ENCODE measurements at regions not wholly inside any gene's neighbourhood (a gene's known extent, or its start where the extent isn't known, plus 50 kb on each side); places are given as distances from the start of the nearest gene placed in this dataset.

DNA sequence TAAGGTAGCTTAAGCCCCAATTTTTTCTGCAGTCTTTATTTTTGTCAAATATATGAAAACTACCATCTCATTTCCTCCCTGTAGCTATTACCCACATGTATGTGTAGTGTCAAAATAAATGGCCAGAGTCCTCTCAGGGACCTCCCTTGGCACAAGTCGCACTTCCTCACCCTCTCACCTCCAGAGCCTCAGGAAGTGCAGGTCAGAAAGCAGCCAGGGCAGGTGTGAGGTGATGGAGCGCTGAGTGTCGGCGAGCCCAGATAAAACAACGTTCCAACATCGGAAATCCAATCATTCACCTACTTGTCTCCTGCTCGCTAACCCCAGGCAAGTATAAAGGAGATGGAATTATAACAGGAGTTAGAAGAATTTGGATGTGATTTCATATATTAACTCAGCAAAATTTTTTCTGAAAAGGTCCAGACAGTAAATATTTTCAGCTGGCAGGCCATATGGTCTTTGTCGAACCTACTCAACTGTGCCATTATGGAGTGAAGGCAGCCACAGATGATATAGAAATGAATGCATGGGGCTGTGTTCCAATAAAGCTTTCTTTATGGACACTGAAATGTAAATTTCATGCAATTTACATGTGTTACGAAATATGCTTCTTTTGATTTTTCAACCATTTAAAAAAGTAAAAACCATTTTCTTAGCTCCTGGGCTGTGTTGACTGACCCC, 76.8 kb upstream of the ERG start:
- 86% methylated on average over 9 of the region's 9 CpGs for WGBS
- H3K4me1 ChIP-seq (ENCODE audit: control insufficient read depth in 4 of 4, insufficient read depth in 4 of 4, low read length in 3 of 4): no peaks in the 10 kb centered on the region
- TF ChIP-seq NR2F2 (IDR thresholded peaks at IDR 0.05): no peak
- no peak for TF ChIP-seq RAD21 (IDR thresholded peaks at IDR 0.05)
- no peak for TF ChIP-seq SP1 (IDR thresholded peaks at IDR 0.05)
- TF ChIP-seq FOXA1 (IDR thresholded peaks at IDR 0.05): no peak
- TF ChIP-seq HNF4A (conservative IDR thresholded peaks at IDR 0.05): no peak
- no peak for TF ChIP-seq EGR1 (IDR thresholded peaks at IDR 0.05; ENCODE audit: low read depth in 2 of 2)
- TF ChIP-seq HNF4G (IDR thresholded peaks at IDR 0.05): no peak
- no peaks in the 10 kb centered on the region for H3K9me3 ChIP-seq (ENCODE audit: control insufficient read depth in 4 of 4, low read length in 3 of 4)
- no peak for DNase-seq (ENCODE audit: low spot score)
- H3K27ac ChIP-seq (ENCODE audit: low read depth in 1 of 2, low read length in 2 of 2): no peak overlapping the region
- H3K36me3 ChIP-seq (ENCODE audit: control insufficient read depth in 4 of 4, insufficient read depth in 3 of 4, low read depth in 1 of 4, low read length in 3 of 4): no peaks in the 10 kb centered on the region
- peaks cover 0 to 3% (median 0%) of the 10 kb centered on the region in 4 donors for H3K27me3 ChIP-seq (ENCODE audit: control insufficient read depth in 4 of 4, insufficient read depth in 4 of 4, low read length in 3 of 4)
- H3K4me3 ChIP-seq (ENCODE audit: low read depth in 1 of 3, low read length in 3 of 3): no peak overlapping the region
- no peak overlapping the region for H3K9ac ChIP-seq (ENCODE audit: low read depth in 1 of 2, low read length in 2 of 2)

DNA sequence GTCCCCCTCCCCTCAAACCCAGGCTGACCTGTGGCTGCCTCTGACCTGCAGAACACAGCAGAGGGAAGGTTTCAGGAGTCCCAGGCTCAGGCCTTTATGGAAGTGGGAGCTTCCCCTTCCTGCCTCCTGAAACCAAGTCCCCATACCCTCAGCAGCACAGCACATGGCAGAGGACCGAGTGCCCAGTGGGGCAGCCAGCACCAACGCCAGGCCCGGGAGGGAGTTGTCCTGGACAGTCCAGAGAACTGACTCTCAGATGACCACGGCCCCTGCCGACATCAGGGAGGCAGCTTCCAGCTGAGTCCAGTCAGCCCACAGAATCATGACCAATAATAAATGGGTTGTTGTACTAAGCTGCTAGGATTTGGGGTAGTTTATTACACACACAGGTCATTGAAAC, 79.6 kb upstream of the ERG start:
- TF ChIP-seq FOXA2 (IDR thresholded peaks at IDR 0.05) (no peak), FOXA1 (IDR thresholded peaks at IDR 0.05) (no peak), EGR1 (IDR thresholded peaks at IDR 0.05; ENCODE audit: low read depth in 2 of 2) (no peak), YY1 (IDR thresholded peaks at IDR 0.05) (no peak), TAF1 (conservative IDR thresholded peaks at IDR 0.05) (no peak), HNF4A (conservative IDR thresholded peaks at IDR 0.05) (no peak), SP1 (IDR thresholded peaks at IDR 0.05) (no peak), RXRA (IDR thresholded peaks at IDR 0.05) (no peak), GABPA (IDR thresholded peaks at IDR 0.05 in 1 of 2, conservative IDR thresholded peaks at IDR 0.05 in 1 of 2) (no peak), NR2F2 (IDR thresholded peaks at IDR 0.05) (no peak)
- TF ChIP-seq, protein P1, sequence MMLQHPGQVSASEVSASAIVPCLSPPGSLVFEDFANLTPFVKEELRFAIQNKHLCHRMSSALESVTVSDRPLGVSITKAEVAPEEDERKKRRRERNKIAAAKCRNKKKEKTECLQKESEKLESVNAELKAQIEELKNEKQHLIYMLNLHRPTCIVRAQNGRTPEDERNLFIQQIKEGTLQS (IDR thresholded peaks at IDR 0.05): no peak
- TF ChIP-seq, protein P2, sequence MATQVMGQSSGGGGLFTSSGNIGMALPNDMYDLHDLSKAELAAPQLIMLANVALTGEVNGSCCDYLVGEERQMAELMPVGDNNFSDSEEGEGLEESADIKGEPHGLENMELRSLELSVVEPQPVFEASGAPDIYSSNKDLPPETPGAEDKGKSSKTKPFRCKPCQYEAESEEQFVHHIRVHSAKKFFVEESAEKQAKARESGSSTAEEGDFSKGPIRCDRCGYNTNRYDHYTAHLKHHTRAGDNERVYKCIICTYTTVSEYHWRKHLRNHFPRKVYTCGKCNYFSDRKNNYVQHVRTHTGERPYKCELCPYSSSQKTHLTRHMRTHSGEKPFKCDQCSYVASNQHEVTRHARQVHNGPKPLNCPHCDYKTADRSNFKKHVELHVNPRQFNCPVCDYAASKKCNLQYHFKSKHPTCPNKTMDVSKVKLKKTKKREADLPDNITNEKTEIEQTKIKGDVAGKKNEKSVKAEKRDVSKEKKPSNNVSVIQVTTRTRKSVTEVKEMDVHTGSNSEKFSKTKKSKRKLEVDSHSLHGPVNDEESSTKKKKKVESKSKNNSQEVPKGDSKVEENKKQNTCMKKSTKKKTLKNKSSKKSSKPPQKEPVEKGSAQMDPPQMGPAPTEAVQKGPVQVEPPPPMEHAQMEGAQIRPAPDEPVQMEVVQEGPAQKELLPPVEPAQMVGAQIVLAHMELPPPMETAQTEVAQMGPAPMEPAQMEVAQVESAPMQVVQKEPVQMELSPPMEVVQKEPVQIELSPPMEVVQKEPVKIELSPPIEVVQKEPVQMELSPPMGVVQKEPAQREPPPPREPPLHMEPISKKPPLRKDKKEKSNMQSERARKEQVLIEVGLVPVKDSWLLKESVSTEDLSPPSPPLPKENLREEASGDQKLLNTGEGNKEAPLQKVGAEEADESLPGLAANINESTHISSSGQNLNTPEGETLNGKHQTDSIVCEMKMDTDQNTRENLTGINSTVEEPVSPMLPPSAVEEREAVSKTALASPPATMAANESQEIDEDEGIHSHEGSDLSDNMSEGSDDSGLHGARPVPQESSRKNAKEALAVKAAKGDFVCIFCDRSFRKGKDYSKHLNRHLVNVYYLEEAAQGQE (IDR thresholded peaks at IDR 0.05): no peak
- TF ChIP-seq, protein P3, sequence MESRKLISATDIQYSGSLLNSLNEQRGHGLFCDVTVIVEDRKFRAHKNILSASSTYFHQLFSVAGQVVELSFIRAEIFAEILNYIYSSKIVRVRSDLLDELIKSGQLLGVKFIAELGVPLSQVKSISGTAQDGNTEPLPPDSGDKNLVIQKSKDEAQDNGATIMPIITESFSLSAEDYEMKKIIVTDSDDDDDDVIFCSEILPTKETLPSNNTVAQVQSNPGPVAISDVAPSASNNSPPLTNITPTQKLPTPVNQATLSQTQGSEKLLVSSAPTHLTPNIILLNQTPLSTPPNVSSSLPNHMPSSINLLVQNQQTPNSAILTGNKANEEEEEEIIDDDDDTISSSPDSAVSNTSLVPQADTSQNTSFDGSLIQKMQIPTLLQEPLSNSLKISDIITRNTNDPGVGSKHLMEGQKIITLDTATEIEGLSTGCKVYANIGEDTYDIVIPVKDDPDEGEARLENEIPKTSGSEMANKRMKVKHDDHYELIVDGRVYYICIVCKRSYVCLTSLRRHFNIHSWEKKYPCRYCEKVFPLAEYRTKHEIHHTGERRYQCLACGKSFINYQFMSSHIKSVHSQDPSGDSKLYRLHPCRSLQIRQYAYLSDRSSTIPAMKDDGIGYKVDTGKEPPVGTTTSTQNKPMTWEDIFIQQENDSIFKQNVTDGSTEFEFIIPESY (IDR thresholded peaks at IDR 0.05): no peak
- TF ChIP-seq, protein P4, sequence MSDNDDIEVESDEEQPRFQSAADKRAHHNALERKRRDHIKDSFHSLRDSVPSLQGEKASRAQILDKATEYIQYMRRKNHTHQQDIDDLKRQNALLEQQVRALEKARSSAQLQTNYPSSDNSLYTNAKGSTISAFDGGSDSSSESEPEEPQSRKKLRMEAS (IDR thresholded peaks at IDR 0.05): no peak
- H3K9ac ChIP-seq (ENCODE audit: low read depth in 1 of 2, low read length in 2 of 2): no peak overlapping the region
- no peak overlapping the region for H3K27ac ChIP-seq (ENCODE audit: low read depth in 1 of 2, low read length in 2 of 2)
- no peaks in the 10 kb centered on the region for H3K36me3 ChIP-seq (ENCODE audit: control insufficient read depth in 4 of 4, insufficient read depth in 3 of 4, low read depth in 1 of 4, low read length in 3 of 4)
- no peaks in the 10 kb centered on the region for H3K4me1 ChIP-seq (ENCODE audit: control insufficient read depth in 4 of 4, insufficient read depth in 4 of 4, low read length in 3 of 4)
- no peaks in the 10 kb centered on the region for H3K9me3 ChIP-seq (ENCODE audit: control insufficient read depth in 4 of 4, low read length in 3 of 4)
- DNase-seq (ENCODE audit: low spot score): no peak
- WGBS: 82% methylated on average over 5 of the region's 5 CpGs
- H3K27me3 ChIP-seq (ENCODE audit: control insufficient read depth in 4 of 4, insufficient read depth in 4 of 4, low read length in 3 of 4): peaks cover 0 to 2% (median 0%) of the 10 kb centered on the region in 4 donors
- no peak overlapping the region for H3K4me3 ChIP-seq (ENCODE audit: low read depth in 1 of 3, low read length in 3 of 3)

All from liver (tissue), 7 donors.